BJ (cell line): ENCODE measurements at regions not wholly inside any gene's neighbourhood (a gene's known extent, or its start where the extent isn't known, plus 50 kb on each side); places are given as distances from the start of the nearest gene placed in this dataset.

ENCODE experiments used
- CTCF ChIA-PET: fragments of 350-600 bp; formaldehyde crosslinking; extraction: SDS; loops from one replicate; lab custom pipeline; 2021; ENCODE audit warnings: antibody characterized with exemption, inconsistent platforms; lab: Yijun Ruan, JAX
- POLR2A ChIA-PET: fragments of 300-600 bp; sonication (Branson Sonifier 250); formaldehyde crosslinking; extraction: SDS; loops from one replicate; lab custom pipeline; 2021; ENCODE audit warnings: antibody characterized with exemption; lab: Charles Lee
- DNase-seq: peaks from one replicate; pipeline ENCODE4 v3.0.0-alpha.2; 2011; ENCODE audit warnings: low read depth
- H3K27me3 ChIP-seq: 2 replicates; pipeline ENCODE4 v1.6.0; 2011; ENCODE audit warnings: low read length; ENCODE audit not compliant: control insufficient read depth, insufficient read depth
- H3K36me3 ChIP-seq: 2 replicates; pipeline ENCODE4 v1.5.1; 2011; ENCODE audit warnings: low read length; ENCODE audit not compliant: control insufficient read depth, insufficient read depth
- H3K4me3 ChIP-seq: 2 replicates; pipeline ENCODE4 v1.5.1; 2011; ENCODE audit warnings: low read depth, mild to moderate bottlenecking, control low read depth, low read length
- CTCF ChIP-seq: IDR thresholded peaks from 2 replicates; pipeline ENCODE4 v1.5.1; 2011; ENCODE audit warnings: low read depth, mild to moderate bottlenecking, control low read depth, inconsistent platforms, low read length, moderate library complexity; ENCODE audit not compliant: insufficient read depth

GRCh38 chr3:144557515-144557914, 585.9 kb downstream of the DIPK2A start:
- DNase-seq = no peak
- ChIA-PET POLR2A (no interaction called here), CTCF (no interaction called here)
- no peak overlapping the region for H3K4me3 ChIP-seq
- TF ChIP-seq CTCF = no peak
- no peaks in the 10 kb centered on the region for H3K27me3 ChIP-seq
- H3K36me3 ChIP-seq = no peaks in the 10 kb centered on the region

- DNase-seq = no peak
- Histone ChIP-seq H3K27me3 (no peaks in the 10 kb centered on the region), H3K36me3 (no peaks in the 10 kb centered on the region), H3K4me3 (no peak overlapping the region)
- ChIA-PET CTCF (no interaction called here), POLR2A (no interaction called here)
- TF ChIP-seq CTCF = no peak
These were observed 592.4 kb downstream of the DIPK2A start for GRCh38 chr3:144564011-144564410.

- H3K36me3 ChIP-seq = no peaks in the 10 kb centered on the region
- ChIA-PET CTCF (interaction anchor here (0.6 kb wide), 2 partner anchors 46 to 99 kb away, joined by 3 to 4 read pairs; no protein-coding TSS in a partner anchor), POLR2A (no interaction called here)
- no peak for TF ChIP-seq CTCF
- H3K4me3 ChIP-seq = no peak overlapping the region
- no peaks in the 10 kb centered on the region for H3K27me3 ChIP-seq
- DNase-seq = no peak
These were observed 594.7 kb downstream of the DIPK2A start for GRCh38 chr3:144566320-144566719.

GRCh38 chr3:144569651-144570050, 598.0 kb downstream of the DIPK2A start:
- Histone ChIP-seq H3K27me3 (no peaks in the 10 kb centered on the region), H3K4me3 (no peak overlapping the region), H3K36me3 (no peaks in the 10 kb centered on the region)
- ChIA-PET CTCF (no interaction called here), POLR2A (no interaction called here)
- DNase-seq = no peak
- no peak for TF ChIP-seq CTCF

- Histone ChIP-seq H3K36me3 (no peaks in the 10 kb centered on the region), H3K27me3 (no peaks in the 10 kb centered on the region), H3K4me3 (no peak overlapping the region)
- CTCF ChIA-PET = no interaction called here
- POLR2A ChIA-PET = no interaction called here
- DNase-seq = no peak
- no peak for TF ChIP-seq CTCF
These were observed 612.2 kb downstream of the DIPK2A start for GRCh38 chr3:144583871-144584270.
